Esophagus (tissue), 2 donors: ENCODE measurements at regions not wholly inside any gene's neighbourhood (a gene's known extent, or its start where the extent isn't known, plus 50 kb on each side); places are given as distances from the start of the nearest gene placed in this dataset.

Experiments used
- H3K27ac ChIP-seq, 2 donors: one replicate each; pipeline ENCODE4 v1.5.1; 2013; ENCODE audit warnings: low read depth in 2 of 2, mild to moderate bottlenecking in 2 of 2, inconsistent platforms in 1 of 2, low read length in 1 of 2, moderate library complexity in 1 of 2
- H3K27me3 ChIP-seq, 2 donors: one replicate each; pipeline ENCODE4 v1.6.1; 2013; ENCODE audit warnings: low read length in 2 of 2, control low read depth in 1 of 2, mild to moderate bottlenecking in 1 of 2; ENCODE audit not compliant: insufficient read depth in 2 of 2, control insufficient read depth in 1 of 2
- H3K36me3 ChIP-seq, 2 donors: one replicate each; pipeline ENCODE4 v1.6.1; 2013; ENCODE audit warnings: low read length in 1 of 2; ENCODE audit not compliant: control insufficient read depth in 2 of 2, insufficient read depth in 2 of 2
- H3K4me1 ChIP-seq, 2 donors: one replicate each; pipeline ENCODE4 v1.6.1; 2013; ENCODE audit warnings: low read length in 1 of 2; ENCODE audit not compliant: control insufficient read depth in 2 of 2, insufficient read depth in 2 of 2
- H3K4me3 ChIP-seq, 2 donors: one replicate each; pipeline ENCODE4 v1.5.1; 2013; ENCODE audit warnings: low read length in 2 of 2, mild to moderate bottlenecking in 2 of 2, low read depth in 1 of 2, moderate library complexity in 1 of 2
- H3K9me3 ChIP-seq, 2 donors: one replicate each; pipeline ENCODE4 v1.6.1; 2013; ENCODE audit warnings: mild to moderate bottlenecking in 2 of 2, low read depth in 1 of 2, low read length in 1 of 2, moderate library complexity in 1 of 2; ENCODE audit not compliant: control insufficient read depth in 2 of 2, insufficient read depth in 1 of 2
- WGBS, 2 donors: extraction: QIAGEN DNeasy Blood & Tissue Kit; methylation state at CpG; one replicate each; pipeline ENCODE4 v1.1.7; 2013; 5-methylcytosine and 5-hydroxymethylcytosine counted together
- donor health status: healthy with polysubstance abuse.
- donor health status: Bipolar disorder and iron deficiency.

- WGBS, 2 donors, result 70 to 72% methylated on average over 6 of the region's 6 CpGs
- Histone ChIP-seq H3K4me1 (no peaks in the 10 kb centered on the region), H3K27me3 (no peaks in the 10 kb centered on the region), H3K9me3 (no peaks in the 10 kb centered on the region), H3K36me3 (no peaks in the 10 kb centered on the region), H3K4me3 (no peak overlapping the region), H3K27ac (peak overlapping the region in 1 of 2 donors; percentile 22)
These were observed 188.0 kb upstream of the IL12A start for GRCh38 chr3:159800434-159801155.

GRCh38 chr3:159802864-159803263, 185.8 kb upstream of the IL12A start:
- Histone ChIP-seq H3K27ac (no peak overlapping the region), H3K36me3 (no peaks in the 10 kb centered on the region), H3K27me3 (no peaks in the 10 kb centered on the region), H3K9me3 (no peaks in the 10 kb centered on the region), H3K4me3 (no peak overlapping the region), H3K4me1 (peaks cover 0 to 3% of the 10 kb centered on the region in 2 donors)
- 77 to 83% methylated on average over 2 of the region's 2 CpGs for WGBS, 2 donors

GRCh38 chr3:159803459-159803858, 185.2 kb upstream of the IL12A start:
- no peaks in the 10 kb centered on the region for H3K36me3 ChIP-seq
- no peak overlapping the region for H3K4me3 ChIP-seq
- H3K27ac ChIP-seq, result no peak overlapping the region
- peaks cover 0 to 3% of the 10 kb centered on the region in 2 donors for H3K4me1 ChIP-seq
- H3K27me3 ChIP-seq, result no peaks in the 10 kb centered on the region
- WGBS, 2 donors, result 76 to 82% methylated on average over 3 of the region's 3 CpGs
- H3K9me3 ChIP-seq, result no peaks in the 10 kb centered on the region

GRCh38 chr3:159804726-159805410, 183.8 kb upstream of the IL12A start:
- peaks cover 0 to 3% of the 10 kb centered on the region in 2 donors for H3K4me1 ChIP-seq
- H3K27me3 ChIP-seq, result no peaks in the 10 kb centered on the region
- H3K36me3 ChIP-seq, result no peaks in the 10 kb centered on the region
- H3K9me3 ChIP-seq, result no peaks in the 10 kb centered on the region
- H3K4me3 ChIP-seq, result no peak overlapping the region
- peak overlapping the region in 1 of 2 donors; percentile 12 for H3K27ac ChIP-seq
- whole genome bisulfite sequencing, 2 donors, result 21 to 26% methylated on average over 5 of the region's 5 CpGs

- no peak overlapping the region for H3K27ac ChIP-seq
- no peaks in the 10 kb centered on the region for H3K27me3 ChIP-seq
- H3K4me3 ChIP-seq, result no peak overlapping the region
- peaks cover 0 to 3% of the 10 kb centered on the region in 2 donors for H3K4me1 ChIP-seq
- no peaks in the 10 kb centered on the region for H3K36me3 ChIP-seq
- no peaks in the 10 kb centered on the region for H3K9me3 ChIP-seq
- WGBS, 2 donors, result 79 to 84% methylated on average over 1 of the region's 1 CpG
These were observed 183.2 kb upstream of the IL12A start for GRCh38 chr3:159805411-159805772.

- WGBS, 2 donors, result 38 to 58% methylated on average over 5 of the region's 5 CpGs
- Histone ChIP-seq H3K36me3 (no peaks in the 10 kb centered on the region), H3K9me3 (no peaks in the 10 kb centered on the region), H3K27me3 (no peaks in the 10 kb centered on the region), H3K4me1 (peaks cover 0 to 3% of the 10 kb centered on the region in 2 donors), H3K27ac (no peak overlapping the region), H3K4me3 (no peak overlapping the region)
These were observed 182.2 kb upstream of the IL12A start for GRCh38 chr3:159806412-159806811.

- Histone ChIP-seq H3K9me3 (no peaks in the 10 kb centered on the region), H3K4me3 (no peak overlapping the region), H3K27ac (no peak overlapping the region), H3K4me1 (peaks cover 0 to 3% of the 10 kb centered on the region in 2 donors), H3K36me3 (no peaks in the 10 kb centered on the region), H3K27me3 (no peaks in the 10 kb centered on the region)
- WGBS, 2 donors, result 45 to 54% methylated on average over 3 of the region's 3 CpGs
These were observed 181.2 kb upstream of the IL12A start for GRCh38 chr3:159807137-159808040.

- Histone ChIP-seq H3K27me3 (no peaks in the 10 kb centered on the region), H3K4me1 (peaks cover 2 to 4% of the 10 kb centered on the region in 2 donors), H3K27ac (peak overlapping the region in 1 of 2 donors; percentile 8), H3K9me3 (no peaks in the 10 kb centered on the region), H3K4me3 (no peak overlapping the region), H3K36me3 (no peaks in the 10 kb centered on the region)
- 39 to 40% methylated on average over 8 of the region's 8 CpGs for WGBS, 2 donors
These were observed 174.7 kb upstream of the IL12A start for GRCh38 chr3:159813822-159814531.

- Histone ChIP-seq H3K4me1 (peaks cover 2 to 4% of the 10 kb centered on the region in 2 donors), H3K27ac (no peak overlapping the region), H3K36me3 (no peaks in the 10 kb centered on the region), H3K4me3 (no peak overlapping the region), H3K27me3 (no peaks in the 10 kb centered on the region), H3K9me3 (no peaks in the 10 kb centered on the region)
- WGBS, 2 donors, result 77 to 84% methylated on average over 3 of the region's 3 CpGs
These were observed 172.1 kb upstream of the IL12A start for GRCh38 chr3:159816512-159816911.
